Ishikawa (cell line): ENCODE measurements at regions not wholly inside any gene's neighbourhood (a gene's known extent, or its start where the extent isn't known, plus 50 kb on each side); places are given as distances from the start of the nearest gene placed in this dataset.

Experiments used
- CEBPB ChIP-seq: IDR thresholded peaks from 2 replicates; pipeline ENCODE4 v1.6.1; 2012
- CREB1 ChIP-seq: IDR thresholded peaks from 2 replicates; pipeline ENCODE4 v1.6.1; 2012; ENCODE audit warnings: low read depth
- EGR1 ChIP-seq: IDR thresholded peaks from 2 replicates; pipeline ENCODE4 v1.6.1; 2012
- EP300 ChIP-seq: IDR thresholded peaks from 2 replicates; pipeline ENCODE4 v1.6.1; 2012; ENCODE audit warnings: borderline replicate concordance
- FOXM1 ChIP-seq: IDR thresholded peaks from 2 replicates; pipeline ENCODE4 v1.6.1; 2012; ENCODE audit warnings: low read depth, borderline replicate concordance
- MAX ChIP-seq: IDR thresholded peaks from 2 replicates; pipeline ENCODE4 v1.6.1; 2012
- NFIC ChIP-seq: IDR thresholded peaks from 2 replicates; pipeline ENCODE4 v1.6.1; 2012
- RAD21 ChIP-seq: IDR thresholded peaks from 2 replicates; pipeline ENCODE4 v1.6.1; 2012; ENCODE audit warnings: low read depth
- REST ChIP-seq: IDR thresholded peaks from 2 replicates; pipeline ENCODE4 v1.6.1; 2012; ENCODE audit warnings: low read depth, mild to moderate bottlenecking
- TAF1 ChIP-seq: IDR thresholded peaks from 2 replicates; pipeline ENCODE4 v1.6.1; 2012; ENCODE audit warnings: low read depth, mild to moderate bottlenecking
- TCF12 ChIP-seq: IDR thresholded peaks from 2 replicates; pipeline ENCODE4 v1.6.1; 2012; ENCODE audit warnings: low read depth
- TEAD4 ChIP-seq: IDR thresholded peaks from 2 replicates; pipeline ENCODE4 v1.6.1; 2012
- USF1 ChIP-seq: IDR thresholded peaks from 2 replicates; pipeline ENCODE4 v1.6.1; 2012
- YY1 ChIP-seq: IDR thresholded peaks from 2 replicates; pipeline ENCODE4 v1.6.1; 2012; ENCODE audit warnings: low read depth
- ZBTB7A ChIP-seq: IDR thresholded peaks from 2 replicates; pipeline ENCODE4 v1.6.1; 2012; ENCODE audit warnings: low read depth

- no peak for TF ChIP-seq USF1
- no peak for TF ChIP-seq CEBPB
- TF ChIP-seq EGR1: no peak
- TF ChIP-seq TCF12: no peak
- TF ChIP-seq TAF1: no peak
- no peak for TF ChIP-seq CREB1
- TF ChIP-seq FOXM1: no peak
- no peak for TF ChIP-seq MAX
- TF ChIP-seq TEAD4: no peak
- TF ChIP-seq EP300: no peak
- no peak for TF ChIP-seq NFIC
- no peak for TF ChIP-seq REST
- TF ChIP-seq RAD21: no peak
- TF ChIP-seq ZBTB7A: no peak
- TF ChIP-seq YY1: no peak
These were observed 483.1 kb upstream of the PIK3R1 start for GRCh38 chr5:67732471-67732870.

GRCh38 chr5:67731886-67732285 lies 483.7 kb upstream of the PIK3R1 start:
- no peak for TF ChIP-seq YY1
- TF ChIP-seq ZBTB7A: no peak
- TF ChIP-seq REST: no peak
- no peak for TF ChIP-seq MAX
- no peak for TF ChIP-seq TCF12
- TF ChIP-seq TAF1: no peak
- no peak for TF ChIP-seq NFIC
- no peak for TF ChIP-seq CEBPB
- TF ChIP-seq RAD21: no peak
- TF ChIP-seq EP300: no peak
- no peak for TF ChIP-seq USF1
- TF ChIP-seq TEAD4: no peak
- TF ChIP-seq CREB1: no peak
- no peak for TF ChIP-seq EGR1
- no peak for TF ChIP-seq FOXM1

GRCh38 chr5:67730917-67731474 lies 484.6 kb upstream of the PIK3R1 start:
- TF ChIP-seq USF1 (no peak), CEBPB (no peak), TCF12 (no peak), MAX (no peak), TAF1 (no peak), YY1 (no peak), NFIC (no peak), ZBTB7A (no peak)

GRCh38 chr5:67728326-67728890 lies 487.1 kb upstream of the PIK3R1 start:
- TF ChIP-seq YY1 (no peak), MAX (no peak), EGR1 (no peak), CEBPB (no peak), ZBTB7A (no peak), EP300 (no peak), REST (no peak), CREB1 (no peak), TCF12 (no peak), TAF1 (no peak), USF1 (no peak), FOXM1 (no peak)
